GM04503 (cell line): ENCODE measurements at regions not wholly inside any gene's neighbourhood (a gene's known extent, or its start where the extent isn't known, plus 50 kb on each side); places are given as distances from the start of the nearest gene placed in this dataset.
"Not testable (repeated sequence)": the region's sequence is repeated elsewhere in the genome, so short reads cannot be mapped to it uniquely, and the experiment has no call there.

Experiments
- DNase-seq: peaks from one replicate; pipeline ENCODE4 v3.0.0-alpha.2; 2012; ENCODE audit warnings: low read depth

- no peak for DNase-seq
These were observed 177.1 kb downstream of the RNF144A start for GRCh38 chr2:7094231-7094741.

- no peak for DNase-seq
These were observed 179.6 kb downstream of the RNF144A start for GRCh38 chr2:7096726-7097352.

- no peak for DNase-seq
These were observed 180.2 kb downstream of the RNF144A start for GRCh38 chr2:7097353-7097895.

- DNase-seq, result no peak
These were observed 181.6 kb downstream of the RNF144A start for GRCh38 chr2:7098816-7099215.

DNA sequence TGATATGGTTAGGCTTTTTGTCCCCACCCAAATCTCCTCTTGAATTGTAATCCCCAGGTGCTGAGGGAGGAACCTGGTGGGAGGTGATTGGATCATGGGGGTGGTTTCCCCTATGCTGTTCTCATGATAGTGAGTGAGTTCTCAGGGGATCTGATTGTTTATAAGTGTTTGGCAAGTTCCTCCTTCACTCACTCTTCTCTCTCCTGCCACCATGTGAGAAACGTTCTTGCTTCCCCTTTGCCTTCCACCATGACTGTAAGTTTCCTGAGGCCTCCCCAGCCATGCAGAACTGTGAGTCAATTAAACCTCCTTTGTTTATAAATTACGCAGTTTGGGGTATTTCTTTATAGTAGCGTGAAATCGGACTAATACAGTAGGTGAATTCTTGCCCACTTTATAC lies 182.5 kb downstream of the RNF144A start:
- DNase-seq, result not testable (repeated sequence)

- DNase-seq, result no peak
These were observed 185.6 kb downstream of the RNF144A start for GRCh38 chr2:7102826-7103225.

- DNase-seq, result no peak
These were observed 191.8 kb downstream of the RNF144A start for GRCh38 chr2:7108792-7109532.

DNA sequence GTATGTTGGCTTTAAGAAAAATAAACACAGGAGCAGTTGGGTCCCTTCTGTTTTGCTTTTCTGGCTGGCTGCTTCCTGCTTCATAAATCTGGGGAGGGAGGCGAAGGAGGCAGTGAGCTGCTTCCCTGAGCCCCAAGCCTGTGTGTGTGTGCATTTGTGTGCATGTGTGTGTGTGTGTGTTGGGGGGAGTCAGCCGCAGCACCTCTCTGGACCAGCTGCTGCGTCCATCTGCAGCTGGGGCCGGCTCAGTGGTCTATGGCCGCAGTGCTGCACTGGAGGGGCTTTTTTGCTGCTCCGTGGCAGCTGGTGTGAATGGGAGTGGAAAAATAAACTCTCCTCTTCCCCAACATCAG lies 192.3 kb downstream of the RNF144A start:
- no peak for DNase-seq

- no peak for DNase-seq
These were observed 194.4 kb downstream of the RNF144A start for GRCh38 chr2:7111626-7112025.

DNA sequence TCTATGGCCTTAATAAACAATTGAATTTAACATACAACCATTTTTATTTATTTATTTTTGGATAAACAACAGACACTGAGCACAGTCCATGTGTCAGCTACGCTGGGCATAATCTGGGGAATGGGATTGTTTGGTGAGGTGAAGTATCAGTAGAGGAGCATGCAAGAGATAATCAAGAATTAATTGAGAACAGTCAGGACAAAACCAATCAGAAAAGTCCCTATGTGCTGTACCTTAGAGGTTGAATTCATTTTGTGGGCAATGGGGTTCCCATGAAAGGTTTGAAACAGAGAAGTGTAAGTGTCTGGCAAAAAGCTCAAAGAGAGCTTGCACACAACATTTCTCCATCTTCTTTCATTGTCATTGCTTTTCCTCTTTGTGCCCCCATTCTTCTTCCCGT lies 198.2 kb downstream of the RNF144A start:
- no peak for DNase-seq

DNA sequence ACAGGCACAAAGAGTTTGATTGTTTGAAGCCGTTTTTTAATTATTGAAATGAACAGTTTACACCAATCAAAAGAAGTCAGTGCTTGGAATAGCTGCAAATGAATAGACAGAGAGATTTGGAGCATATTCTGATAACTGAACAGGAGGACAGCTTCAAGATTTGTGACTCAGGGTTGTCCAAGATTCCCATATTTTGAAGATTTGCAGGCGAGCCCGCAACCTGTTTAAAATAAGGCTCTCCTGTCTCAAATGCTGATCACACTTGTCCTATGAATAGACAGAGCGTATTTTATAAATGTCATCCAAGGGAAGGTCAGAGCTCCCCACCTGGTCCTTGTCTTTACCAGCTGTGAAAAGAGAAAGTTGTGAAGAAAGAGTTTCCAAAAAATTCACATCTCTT lies 198.7 kb downstream of the RNF144A start:
- DNase-seq, result no peak

- no peak for DNase-seq
These were observed 199.3 kb downstream of the RNF144A start for GRCh38 chr2:7116511-7116910.

DNA sequence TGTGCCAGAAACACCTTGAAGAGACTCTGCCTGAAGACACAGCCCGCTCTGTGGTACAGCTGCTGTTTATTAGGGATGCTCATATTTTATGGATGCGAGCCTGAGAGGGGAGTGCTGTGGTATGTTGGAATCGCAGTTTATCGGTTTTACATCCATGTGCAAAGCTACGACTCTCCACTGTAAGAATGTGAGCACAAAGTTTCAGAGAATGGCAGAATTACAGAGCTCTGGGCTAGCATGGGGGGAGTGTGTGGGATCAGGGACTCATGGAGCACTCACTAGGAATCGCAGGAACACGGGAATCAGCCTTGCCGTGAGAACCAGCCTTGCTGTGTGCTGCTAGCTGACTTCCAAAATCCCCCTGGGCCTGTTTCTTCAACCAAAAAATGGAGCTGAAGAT lies 199.9 kb downstream of the RNF144A start:
- no peak for DNase-seq

- no peak for DNase-seq
These were observed 201.5 kb downstream of the RNF144A start for GRCh38 chr2:7118606-7119131.

GRCh38 chr2:7119132-7119835 lies 202.1 kb downstream of the RNF144A start:
- DNase-seq, result peak; percentile 10

- no peak for DNase-seq
These were observed 204.6 kb downstream of the RNF144A start for GRCh38 chr2:7121851-7122250.

- DNase-seq, result no peak
These were observed 209.9 kb downstream of the RNF144A start for GRCh38 chr2:7127156-7127555.

- DNase-seq, result no peak
These were observed 210.5 kb downstream of the RNF144A start for GRCh38 chr2:7127687-7128086.

DNA sequence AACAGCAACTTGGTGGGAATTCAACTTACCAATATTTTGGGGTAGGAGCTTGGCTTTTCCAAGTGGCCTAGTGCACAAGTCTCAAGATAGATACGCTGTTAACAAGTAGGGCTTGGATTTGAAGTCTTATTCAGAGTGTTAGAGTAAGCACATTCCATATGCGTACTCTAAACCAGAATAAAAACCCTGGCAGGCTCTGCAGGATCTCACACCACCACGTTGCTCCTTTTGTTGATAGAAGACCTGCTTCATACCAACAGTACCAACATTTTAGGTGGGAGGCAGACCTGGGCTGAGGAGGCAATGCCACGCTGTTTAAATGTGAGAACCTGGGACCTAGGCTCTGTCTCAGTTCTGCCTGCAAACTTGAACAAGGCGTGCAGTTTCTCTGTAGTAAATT lies 214.0 kb downstream of the RNF144A start:
- no peak for DNase-seq

DNA sequence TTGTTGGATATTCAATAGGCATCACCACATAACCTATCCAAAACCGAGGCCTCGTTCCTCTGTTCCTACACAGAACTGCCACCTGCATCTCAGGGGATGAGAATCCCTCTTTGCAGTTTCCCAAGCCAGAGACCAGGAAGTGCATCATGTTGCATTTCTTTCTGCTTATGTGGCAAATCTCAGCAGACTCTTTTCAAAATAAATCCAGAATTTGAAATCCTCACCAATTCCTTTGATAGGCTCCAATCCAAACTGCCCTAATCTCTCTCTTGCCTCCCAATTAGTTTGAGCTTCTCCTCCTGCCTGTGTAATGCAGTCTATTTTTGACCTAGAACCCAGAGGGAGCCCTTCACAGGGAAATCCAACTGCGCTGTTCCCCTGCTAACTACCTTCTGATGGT lies 215.5 kb downstream of the RNF144A start:
- no peak for DNase-seq

- DNase-seq, result no peak
These were observed 216.3 kb downstream of the RNF144A start for GRCh38 chr2:7133521-7133920.

DNA sequence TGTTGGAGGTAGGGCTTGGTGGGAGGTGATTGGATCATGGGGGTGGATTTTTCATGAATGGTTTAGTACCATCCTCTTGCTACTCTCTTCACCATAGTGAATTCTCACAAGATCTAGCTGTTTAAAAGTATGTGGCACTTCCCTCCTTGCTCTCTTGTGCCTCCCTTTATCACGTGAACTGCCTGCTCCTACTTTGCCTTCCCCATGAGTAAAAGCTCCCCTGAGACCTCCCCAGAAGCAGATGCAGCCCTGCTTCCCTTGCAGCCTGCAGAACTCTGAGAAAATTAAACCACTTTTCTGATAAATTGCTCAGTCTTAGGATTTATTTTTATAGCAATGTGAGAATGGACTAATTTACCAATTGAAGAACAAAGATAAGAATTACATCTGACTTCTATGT lies 223.1 kb downstream of the RNF144A start:
- no peak for DNase-seq

DNA sequence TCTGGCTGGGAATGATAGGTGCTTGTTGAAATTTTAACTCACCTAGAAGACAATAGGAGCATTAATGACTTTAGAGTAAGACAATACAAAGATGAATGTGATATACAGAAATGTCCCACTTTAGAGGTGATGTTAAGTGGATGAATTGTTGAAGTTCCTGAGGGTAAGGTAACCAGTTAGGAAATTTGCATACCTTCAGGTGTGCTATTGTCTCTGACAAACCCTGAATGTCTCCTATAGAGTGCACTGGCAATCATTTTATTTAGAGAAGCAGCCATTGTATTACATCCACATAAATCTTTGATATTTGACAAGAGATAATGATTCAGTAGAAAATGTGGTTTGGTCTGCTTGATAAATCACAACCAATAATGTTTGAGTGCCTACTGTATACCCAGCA lies 228.5 kb downstream of the RNF144A start:
- no peak for DNase-seq
